ENCODE measurements at regions not wholly inside any gene's neighbourhood (a gene's known extent, or its start where the extent isn't known, plus 50 kb on each side); places are given as distances from the start of the nearest gene placed in this dataset.

DNA sequence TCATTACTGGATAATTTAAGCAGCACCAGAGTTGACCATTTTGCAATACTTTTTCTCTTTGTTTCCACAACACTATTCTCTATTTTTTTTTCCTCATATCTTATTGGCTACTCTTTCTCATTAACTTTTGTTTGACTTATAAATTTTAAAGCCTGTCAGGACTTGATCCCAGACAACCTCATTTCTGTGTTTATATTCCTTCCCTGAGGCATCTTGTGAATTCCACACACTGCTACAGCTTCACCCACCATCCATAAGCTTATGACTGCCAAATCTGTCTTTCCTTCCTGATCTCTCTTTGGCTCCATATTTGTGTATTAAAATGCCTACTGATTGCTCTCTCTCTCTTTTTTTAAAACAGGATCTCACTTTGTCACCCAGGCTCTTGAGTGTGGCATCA, 124.6 kb upstream of the MBL2 start:
- no peak for ATAC-seq (ENCODE audit: poor library complexity)
- Mint-ChIP-seq H3K4me1 (ENCODE audit: low read depth) (no peaks in the 10 kb centered on the region), H3K4me3 (no peak overlapping the region), H3K27me3 (no peaks in the 10 kb centered on the region), H3K27ac (no peak overlapping the region), H3K36me3 (ENCODE audit: low read depth) (no peaks in the 10 kb centered on the region), H3K9me3 (no peaks in the 10 kb centered on the region)
- Histone ChIP-seq H3K36me3 (ENCODE audit: insufficient read depth, low read length) (no peaks in the 10 kb centered on the region), H3K9me3 (ENCODE audit: control insufficient read depth in 1 of 2, insufficient read depth in 1 of 2, low read length in 2 of 2) (no peaks in the 10 kb centered on the region), H3K4me3 (ENCODE audit: low read length) (no peak overlapping the region), H3K27me3 (ENCODE audit: control insufficient read depth in 1 of 2, insufficient read depth in 2 of 2, low read length in 2 of 2) (no peaks in the 10 kb centered on the region), H3K27ac (ENCODE audit: low read depth in 1 of 2, low read length in 2 of 2) (no peak overlapping the region), H3K4me1 (ENCODE audit: insufficient read depth, low read length) (no peaks in the 10 kb centered on the region)
- intact Hi-C loops (cut with DNase I, micrococcal nuclease): no loop called here
- no peak for TF ChIP-seq CTCF (IDR thresholded peaks at IDR 0.05)
- ChIA-PET POLR2A (no interaction called here), CTCF (no interaction called here)
- no peak for DNase-seq

DNA sequence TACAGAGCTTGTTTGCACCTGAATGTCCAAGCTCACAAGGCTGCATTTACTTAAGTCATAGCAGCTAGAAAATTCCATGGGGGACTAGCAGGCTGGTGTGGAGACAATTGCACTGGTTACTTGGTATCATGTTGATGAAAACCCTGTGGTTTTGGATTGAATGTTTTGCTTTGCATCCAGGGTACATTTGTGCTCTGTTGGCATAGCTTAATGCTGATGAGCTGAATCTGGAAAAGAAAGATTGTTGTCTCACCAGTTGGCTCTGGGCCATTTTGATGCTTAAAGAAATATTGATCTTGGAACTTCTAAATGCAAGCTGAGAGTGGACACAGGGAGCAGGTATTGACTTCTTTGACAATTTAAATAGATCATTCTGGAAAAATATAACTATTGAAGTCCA, 122.5 kb upstream of the MBL2 start:
- H3K4me3 ChIP-seq (ENCODE audit: low read length): no peak overlapping the region
- Mint-ChIP-seq H3K4me1 (ENCODE audit: low read depth) (no peaks in the 10 kb centered on the region), H3K27me3 (no peaks in the 10 kb centered on the region), H3K4me3 (no peak overlapping the region), H3K36me3 (ENCODE audit: low read depth) (no peaks in the 10 kb centered on the region), H3K27ac (no peak overlapping the region), H3K9me3 (no peaks in the 10 kb centered on the region)
- H3K9me3 ChIP-seq (ENCODE audit: control insufficient read depth in 1 of 2, insufficient read depth in 1 of 2, low read length in 2 of 2): peaks cover 0 to 5% of the 10 kb centered on the region in 2 experiments
- H3K27me3 ChIP-seq (ENCODE audit: control insufficient read depth in 1 of 2, insufficient read depth in 2 of 2, low read length in 2 of 2): no peaks in the 10 kb centered on the region
- no peak for TF ChIP-seq CTCF (IDR thresholded peaks at IDR 0.05)
- H3K36me3 ChIP-seq (ENCODE audit: insufficient read depth, low read length): no peaks in the 10 kb centered on the region
- ATAC-seq (ENCODE audit: poor library complexity): no peak
- no peak overlapping the region for H3K27ac ChIP-seq (ENCODE audit: low read depth in 1 of 2, low read length in 2 of 2)
- ChIA-PET POLR2A (no interaction called here), CTCF (no interaction called here)
- no peaks in the 10 kb centered on the region for H3K4me1 ChIP-seq (ENCODE audit: insufficient read depth, low read length)
- no peak for DNase-seq
- intact Hi-C loops (cut with DNase I, micrococcal nuclease): no loop called here

GRCh38 chr10:52890281-52890680, 117.7 kb upstream of the MBL2 start:
- ChIA-PET POLR2A (no interaction called here), CTCF (no interaction called here)
- Histone ChIP-seq H3K27ac (ENCODE audit: low read depth in 1 of 2, low read length in 2 of 2) (no peak overlapping the region), H3K9me3 (ENCODE audit: control insufficient read depth in 1 of 2, insufficient read depth in 1 of 2, low read length in 2 of 2) (peaks cover 0 to 20% of the 10 kb centered on the region in 2 experiments), H3K27me3 (ENCODE audit: control insufficient read depth in 1 of 2, insufficient read depth in 2 of 2, low read length in 2 of 2) (no peaks in the 10 kb centered on the region), H3K36me3 (ENCODE audit: insufficient read depth, low read length) (no peaks in the 10 kb centered on the region), H3K4me3 (ENCODE audit: low read length) (no peak overlapping the region), H3K4me1 (ENCODE audit: insufficient read depth, low read length) (no peaks in the 10 kb centered on the region)
- DNase-seq (no peak), ATAC-seq (ENCODE audit: poor library complexity) (no peak)
- no peaks in the 10 kb centered on the region for H3K4me1 Mint-ChIP-seq (ENCODE audit: low read depth)
- intact Hi-C loops (cut with DNase I, micrococcal nuclease): no loop called here
- no peaks in the 10 kb centered on the region for H3K27me3 Mint-ChIP-seq
- TF ChIP-seq CTCF (IDR thresholded peaks at IDR 0.05): no peak
- H3K36me3 Mint-ChIP-seq (ENCODE audit: low read depth): no peaks in the 10 kb centered on the region
- no peak overlapping the region for H3K27ac Mint-ChIP-seq
- H3K9me3 Mint-ChIP-seq: no peaks in the 10 kb centered on the region
- no peak overlapping the region for H3K4me3 Mint-ChIP-seq
